Stimulated activated CD8-positive, alpha-beta memory T cell treated with anti-CD3 and anti-CD28 coated beads, Interleukin-4, amount 100 ng/mL, for 1 hour (primary cell): ENCODE measurements at regions not wholly inside any gene's neighbourhood (a gene's known extent, or its start where the extent isn't known, plus 50 kb on each side); places are given as distances from the start of the nearest gene placed in this dataset.

Experiments
- DNase-seq, 2 donors: peaks; one replicate each; pipeline ENCODE4 v3.0.0-alpha.2; 2020; ENCODE audit warnings: low read depth in 2 of 2, low spot score in 1 of 2

- DNase-seq, result no peak
Measured at GRCh38 chr2:237214030-237214675, 128.5 kb downstream of the COPS8 start.

- DNase-seq, result no peak
Measured at GRCh38 chr2:237214963-237215362, 129.3 kb downstream of the COPS8 start.

GRCh38 chr2:237217995-237218616 is 132.4 kb downstream of the COPS8 start:
- DNase-seq, result no peak

- DNase-seq, result no peak
Measured at GRCh38 chr2:237218756-237219155, 133.1 kb downstream of the COPS8 start.

- no peak for DNase-seq
Measured at GRCh38 chr2:237219826-237220225, 134.1 kb downstream of the COPS8 start.

- DNase-seq, result no peak
Measured at GRCh38 chr2:237221443-237221842, 135.8 kb downstream of the COPS8 start.

GRCh38 chr2:237222178-237222577 is 136.5 kb downstream of the COPS8 start:
- no peak for DNase-seq

- no peak for DNase-seq
Measured at GRCh38 chr2:237222601-237223041, 136.9 kb downstream of the COPS8 start.

GRCh38 chr2:237223201-237223861 is 137.6 kb downstream of the COPS8 start:
- no peak for DNase-seq

- no peak for DNase-seq
Measured at GRCh38 chr2:237227190-237227589, 141.5 kb downstream of the COPS8 start.

- no peak for DNase-seq
Measured at GRCh38 chr2:237227592-237228280, 142.0 kb downstream of the COPS8 start.

- no peak for DNase-seq
Measured at GRCh38 chr2:237228281-237228625, 142.6 kb downstream of the COPS8 start.

GRCh38 chr2:237229905-237230304 is 144.2 kb downstream of the COPS8 start:
- DNase-seq, result no peak

GRCh38 chr2:237230355-237230754 is 144.7 kb downstream of the COPS8 start:
- no peak for DNase-seq

- DNase-seq, result no peak
Measured at GRCh38 chr2:237231593-237231992, 145.9 kb downstream of the COPS8 start.

- no peak for DNase-seq
Measured at GRCh38 chr2:237232166-237232565, 146.5 kb downstream of the COPS8 start.

GRCh38 chr2:237234268-237234667 is 148.6 kb downstream of the COPS8 start:
- DNase-seq, result no peak

- no peak for DNase-seq
Measured at GRCh38 chr2:237235383-237236095, 149.8 kb downstream of the COPS8 start.

GRCh38 chr2:237236188-237236587 is 150.5 kb downstream of the COPS8 start:
- DNase-seq, result no peak

- no peak for DNase-seq
Measured at GRCh38 chr2:237238249-237238648, 152.6 kb downstream of the COPS8 start.

GRCh38 chr2:237240252-237240651 is 154.6 kb downstream of the COPS8 start:
- DNase-seq, result no peak
